ENCODE measurements at regions not wholly inside any gene's neighbourhood (a gene's known extent, or its start where the extent isn't known, plus 50 kb on each side); places are given as distances from the start of the nearest gene placed in this dataset.

DNA sequence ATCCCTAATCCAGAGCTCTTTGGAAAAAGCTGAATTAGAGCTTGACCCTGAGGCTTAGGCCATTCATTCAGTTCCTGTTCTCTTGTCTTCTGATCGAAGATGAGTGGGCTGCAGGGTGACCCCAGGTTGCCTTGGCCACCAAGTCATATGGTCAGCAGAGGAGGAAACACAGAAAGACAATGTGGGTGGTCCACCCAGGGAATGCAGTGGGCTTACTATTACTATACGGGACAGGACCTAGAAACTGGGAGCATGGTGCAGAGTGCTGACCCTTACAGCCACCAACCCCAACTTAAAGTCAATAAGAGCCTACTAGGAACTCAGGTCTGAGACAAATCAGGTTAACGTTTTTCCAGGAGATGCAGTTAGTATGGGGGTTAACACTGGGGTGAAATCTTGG lies 200.5 kb downstream of the HERPUD2 start:
- H3K4me3 Mint-ChIP-seq (ENCODE audit: unreplicated experiment) = no peak overlapping the region
- TF ChIP-seq, protein P1, sequence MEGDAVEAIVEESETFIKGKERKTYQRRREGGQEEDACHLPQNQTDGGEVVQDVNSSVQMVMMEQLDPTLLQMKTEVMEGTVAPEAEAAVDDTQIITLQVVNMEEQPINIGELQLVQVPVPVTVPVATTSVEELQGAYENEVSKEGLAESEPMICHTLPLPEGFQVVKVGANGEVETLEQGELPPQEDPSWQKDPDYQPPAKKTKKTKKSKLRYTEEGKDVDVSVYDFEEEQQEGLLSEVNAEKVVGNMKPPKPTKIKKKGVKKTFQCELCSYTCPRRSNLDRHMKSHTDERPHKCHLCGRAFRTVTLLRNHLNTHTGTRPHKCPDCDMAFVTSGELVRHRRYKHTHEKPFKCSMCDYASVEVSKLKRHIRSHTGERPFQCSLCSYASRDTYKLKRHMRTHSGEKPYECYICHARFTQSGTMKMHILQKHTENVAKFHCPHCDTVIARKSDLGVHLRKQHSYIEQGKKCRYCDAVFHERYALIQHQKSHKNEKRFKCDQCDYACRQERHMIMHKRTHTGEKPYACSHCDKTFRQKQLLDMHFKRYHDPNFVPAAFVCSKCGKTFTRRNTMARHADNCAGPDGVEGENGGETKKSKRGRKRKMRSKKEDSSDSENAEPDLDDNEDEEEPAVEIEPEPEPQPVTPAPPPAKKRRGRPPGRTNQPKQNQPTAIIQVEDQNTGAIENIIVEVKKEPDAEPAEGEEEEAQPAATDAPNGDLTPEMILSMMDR (IDR thresholded peaks at IDR 0.05; ENCODE audit: partially characterized antibody, unreplicated experiment) = no peak
- H3K4me1 Mint-ChIP-seq (ENCODE audit: low read depth, unreplicated experiment) = peaks cover 31% of the 10 kb centered on the region
- no peak overlapping the region for H3K27ac Mint-ChIP-seq (ENCODE audit: unreplicated experiment)
- H3K27me3 Mint-ChIP-seq (ENCODE audit: unreplicated experiment) = peaks cover 5% of the 10 kb centered on the region
- DNase-seq = no peak
- H3K9me3 Mint-ChIP-seq (ENCODE audit: unreplicated experiment) = peaks cover 10% of the 10 kb centered on the region
- H3K36me3 Mint-ChIP-seq (ENCODE audit: unreplicated experiment) = peaks cover 11% of the 10 kb centered on the region

DNA sequence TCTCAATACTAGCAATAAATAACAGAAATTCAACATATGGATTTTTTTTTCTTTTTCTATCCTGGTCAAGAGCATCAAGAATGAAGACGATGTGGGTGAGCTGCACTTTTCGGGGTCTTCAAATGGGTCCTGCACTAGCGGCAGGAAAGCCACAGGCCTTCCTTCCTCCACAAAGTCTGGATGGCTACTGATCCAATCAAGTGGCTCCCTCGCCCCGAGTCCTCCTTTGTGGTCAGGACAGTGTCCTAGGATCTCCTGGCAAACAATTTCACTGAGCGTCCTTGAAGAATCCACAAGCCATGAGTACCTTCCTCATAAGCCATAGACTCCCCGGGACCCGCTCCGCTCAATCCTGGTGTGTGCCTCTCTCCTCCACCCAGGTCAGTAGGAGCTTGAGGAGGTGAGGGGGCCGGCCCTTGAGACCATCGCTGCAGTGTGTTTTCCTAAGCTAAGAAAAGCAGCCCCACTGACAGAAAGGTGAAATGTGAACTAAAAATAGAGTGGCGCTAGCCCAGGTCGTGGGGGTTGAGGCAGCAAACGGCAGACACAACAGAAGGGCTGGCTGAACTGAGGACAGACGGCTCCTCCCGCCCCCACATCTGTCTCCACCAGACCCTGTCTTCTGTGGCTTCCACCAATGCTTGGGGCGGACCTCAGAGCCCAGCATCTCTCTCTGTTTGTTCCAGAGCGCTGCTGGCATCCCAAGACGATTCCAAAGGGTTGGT lies 202.3 kb downstream of the HERPUD2 start:
- peak overlapping the region; percentile 74 for H3K27ac Mint-ChIP-seq (ENCODE audit: unreplicated experiment)
- H3K4me1 Mint-ChIP-seq (ENCODE audit: low read depth, unreplicated experiment) = peaks cover 31% of the 10 kb centered on the region
- peak overlapping the region; percentile 60 for H3K4me3 Mint-ChIP-seq (ENCODE audit: unreplicated experiment)
- DNase-seq = peak; percentile 41
- H3K27me3 Mint-ChIP-seq (ENCODE audit: unreplicated experiment) = peaks cover 5% of the 10 kb centered on the region
- peaks cover 10% of the 10 kb centered on the region for H3K9me3 Mint-ChIP-seq (ENCODE audit: unreplicated experiment)
- H3K36me3 Mint-ChIP-seq (ENCODE audit: unreplicated experiment) = peaks cover 5% of the 10 kb centered on the region
- TF ChIP-seq, protein P1 (IDR thresholded peaks at IDR 0.05; ENCODE audit: partially characterized antibody, unreplicated experiment) = no peak

DNA sequence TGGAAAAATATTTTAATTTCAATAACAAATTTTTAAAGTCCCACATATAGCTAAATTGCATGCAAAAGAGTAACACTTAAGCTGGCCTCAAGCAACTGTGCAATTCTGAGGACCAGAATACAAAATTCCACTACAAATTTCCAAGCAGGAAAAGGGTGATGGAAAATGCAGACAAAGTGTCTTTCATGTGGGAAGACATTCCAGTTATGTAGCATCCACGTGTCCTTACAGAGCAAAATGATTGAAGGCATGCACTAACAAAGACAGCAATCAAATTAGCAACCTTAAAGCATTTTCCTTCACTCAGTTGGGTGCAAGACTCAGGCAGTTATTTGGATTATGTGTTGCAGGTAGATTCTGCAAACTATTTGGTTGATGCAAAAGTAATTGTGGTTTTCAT lies 203.7 kb downstream of the HERPUD2 start:
- Mint-ChIP-seq H3K9me3 (ENCODE audit: unreplicated experiment) (peaks cover 10% of the 10 kb centered on the region), H3K36me3 (ENCODE audit: unreplicated experiment) (no peaks in the 10 kb centered on the region), H3K27ac (ENCODE audit: unreplicated experiment) (no peak overlapping the region), H3K4me3 (ENCODE audit: unreplicated experiment) (no peak overlapping the region), H3K27me3 (ENCODE audit: unreplicated experiment) (peaks cover 5% of the 10 kb centered on the region), H3K4me1 (ENCODE audit: low read depth, unreplicated experiment) (peaks cover 27% of the 10 kb centered on the region)
- TF ChIP-seq, protein P1 (IDR thresholded peaks at IDR 0.05; ENCODE audit: partially characterized antibody, unreplicated experiment) = no peak
- DNase-seq = no peak

DNA sequence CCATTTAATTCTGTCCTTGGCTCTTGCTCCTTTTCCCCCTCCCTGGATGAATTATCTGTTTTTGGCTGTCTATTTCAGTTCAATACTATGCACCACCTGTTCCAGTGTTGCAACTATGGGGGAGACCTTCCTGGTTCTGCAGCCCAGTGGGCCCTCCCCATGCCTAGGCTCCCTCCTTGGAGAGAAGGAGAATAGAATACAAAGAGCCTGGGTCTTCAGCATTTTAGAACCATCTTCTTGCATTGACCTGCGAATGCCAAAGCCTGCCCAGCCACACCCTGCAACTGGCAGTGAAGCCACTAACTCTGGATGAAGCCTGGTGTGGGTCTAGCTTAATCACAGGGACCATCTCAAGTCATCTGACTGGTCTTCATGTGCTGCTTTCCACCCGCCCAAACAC lies 207.1 kb downstream of the HERPUD2 start:
- H3K27ac Mint-ChIP-seq (ENCODE audit: unreplicated experiment) = no peak overlapping the region
- no peaks in the 10 kb centered on the region for H3K9me3 Mint-ChIP-seq (ENCODE audit: unreplicated experiment)
- no peak for DNase-seq
- TF ChIP-seq, protein P1 (IDR thresholded peaks at IDR 0.05; ENCODE audit: partially characterized antibody, unreplicated experiment) = no peak
- peaks cover 2% of the 10 kb centered on the region for H3K27me3 Mint-ChIP-seq (ENCODE audit: unreplicated experiment)
- no peak overlapping the region for H3K4me3 Mint-ChIP-seq (ENCODE audit: unreplicated experiment)
- H3K36me3 Mint-ChIP-seq (ENCODE audit: unreplicated experiment) = peaks cover 9% of the 10 kb centered on the region
- H3K4me1 Mint-ChIP-seq (ENCODE audit: low read depth, unreplicated experiment) = peaks cover 23% of the 10 kb centered on the region

DNA sequence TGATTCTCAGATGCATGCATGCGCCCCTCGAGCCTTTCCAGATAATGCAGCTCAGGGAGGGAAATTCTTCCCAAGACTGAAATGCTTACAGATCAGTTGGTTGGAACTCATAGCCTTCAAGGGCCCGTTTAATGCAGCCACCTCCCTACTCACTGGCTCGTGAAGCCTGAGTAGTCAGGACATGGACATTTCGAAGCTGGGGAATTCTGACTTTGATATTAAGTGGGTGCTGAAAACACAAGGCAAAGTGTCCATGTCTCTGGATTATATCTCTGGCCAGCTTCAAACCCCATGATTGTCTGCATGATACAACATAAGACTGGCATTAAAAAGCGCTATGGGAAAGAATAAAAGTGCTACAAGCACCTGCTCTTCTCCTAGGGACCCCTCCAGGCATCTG lies 207.5 kb downstream of the HERPUD2 start:
- Mint-ChIP-seq H3K36me3 (ENCODE audit: unreplicated experiment) (peaks cover 9% of the 10 kb centered on the region), H3K27me3 (ENCODE audit: unreplicated experiment) (peaks cover 2% of the 10 kb centered on the region), H3K4me3 (ENCODE audit: unreplicated experiment) (no peak overlapping the region), H3K27ac (ENCODE audit: unreplicated experiment) (no peak overlapping the region), H3K4me1 (ENCODE audit: low read depth, unreplicated experiment) (peaks cover 19% of the 10 kb centered on the region), H3K9me3 (ENCODE audit: unreplicated experiment) (no peaks in the 10 kb centered on the region)
- TF ChIP-seq, protein P1 (IDR thresholded peaks at IDR 0.05; ENCODE audit: partially characterized antibody, unreplicated experiment) = no peak
- no peak for DNase-seq

Data from glutamatergic neuron (in vitro differentiated cells).